Left ventricle myocardium inferior (tissue), 1 donor: ENCODE measurements at regions not wholly inside any gene's neighbourhood (a gene's known extent, or its start where the extent isn't known, plus 50 kb on each side); places are given as distances from the start of the nearest gene placed in this dataset.

Experiments used
- DNase-seq: peaks from one replicate; pipeline ENCODE4 v3.0.0-alpha.2; 2020
- H3K27ac ChIP-seq: fragments of 200-600 bp; replicated peaks from 2 replicates; pipeline ENCODE4 v1.8.0; 2021
- H3K27me3 ChIP-seq: fragments of 200-600 bp; 2 replicates; pipeline ENCODE4 v1.8.0; 2021; ENCODE audit warnings: low read depth
- H3K36me3 ChIP-seq: fragments of 200-600 bp; 2 replicates; pipeline ENCODE4 v1.8.0; 2021
- H3K4me1 ChIP-seq: fragments of 200-600 bp; 2 replicates; pipeline ENCODE4 v1.8.0; 2021
- H3K4me3 ChIP-seq: fragments of 200-600 bp; 2 replicates; pipeline ENCODE4 v1.8.0; 2021; ENCODE audit warnings: mild to moderate bottlenecking, moderate library complexity
- H3K9me3 ChIP-seq: fragments of 200-600 bp; replicated peaks from 2 replicates; pipeline ENCODE4 v1.8.0; 2021
- intact Hi-C: fragments of 100-400 bp; cut with micrococcal nuclease; formaldehyde crosslinking; loops from one replicate; pipeline ENCODE4 v1.11.0; 2022
- TF ChIP-seq, protein P1 (sequence below): fragments of 200-600 bp; IDR thresholded peaks from 2 replicates; pipeline ENCODE4 v1.8.0; 2021; ENCODE audit warnings: antibody characterized with exemption, mild to moderate bottlenecking, borderline replicate concordance
- donor health status: DM: no; HTN: yes; CAD: no; lungs with severe emphysema.

DNA sequence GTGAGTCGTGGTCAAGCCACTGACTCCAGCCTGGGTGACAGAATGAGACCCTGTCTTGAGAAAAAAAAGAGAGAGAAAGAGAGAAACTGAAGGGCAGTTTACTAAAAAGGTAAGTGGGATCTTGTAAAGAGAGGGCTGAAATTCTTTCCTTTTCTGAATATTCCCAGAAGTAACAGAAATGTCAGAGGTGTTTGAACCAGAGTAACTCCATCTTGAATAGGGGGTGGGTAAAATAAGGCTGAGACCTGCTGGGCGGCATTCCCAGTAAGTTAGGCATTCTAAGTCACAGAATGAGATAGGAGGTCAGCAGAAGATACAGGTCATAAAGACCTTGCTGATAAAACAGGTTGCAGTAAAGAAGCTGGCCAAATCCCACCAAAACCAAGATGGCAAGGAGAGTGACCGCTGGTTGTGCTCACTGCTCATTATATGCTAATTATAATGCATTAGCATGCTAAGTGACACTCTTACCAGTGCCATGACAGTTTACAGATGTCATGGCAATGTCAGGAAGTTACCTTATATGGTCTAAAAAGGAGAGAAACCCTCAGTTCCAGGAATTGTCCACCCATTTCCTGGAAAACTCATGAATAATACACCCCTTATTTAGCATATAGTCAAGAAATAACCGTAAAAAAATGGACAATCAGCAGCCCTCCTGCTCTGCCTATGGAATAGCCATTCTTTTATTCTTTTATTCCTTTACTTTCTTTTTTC is 1334.3 kb upstream of the ZEB2 start:
- intact Hi-C loops: no loop called here
- TF ChIP-seq, protein P1, sequence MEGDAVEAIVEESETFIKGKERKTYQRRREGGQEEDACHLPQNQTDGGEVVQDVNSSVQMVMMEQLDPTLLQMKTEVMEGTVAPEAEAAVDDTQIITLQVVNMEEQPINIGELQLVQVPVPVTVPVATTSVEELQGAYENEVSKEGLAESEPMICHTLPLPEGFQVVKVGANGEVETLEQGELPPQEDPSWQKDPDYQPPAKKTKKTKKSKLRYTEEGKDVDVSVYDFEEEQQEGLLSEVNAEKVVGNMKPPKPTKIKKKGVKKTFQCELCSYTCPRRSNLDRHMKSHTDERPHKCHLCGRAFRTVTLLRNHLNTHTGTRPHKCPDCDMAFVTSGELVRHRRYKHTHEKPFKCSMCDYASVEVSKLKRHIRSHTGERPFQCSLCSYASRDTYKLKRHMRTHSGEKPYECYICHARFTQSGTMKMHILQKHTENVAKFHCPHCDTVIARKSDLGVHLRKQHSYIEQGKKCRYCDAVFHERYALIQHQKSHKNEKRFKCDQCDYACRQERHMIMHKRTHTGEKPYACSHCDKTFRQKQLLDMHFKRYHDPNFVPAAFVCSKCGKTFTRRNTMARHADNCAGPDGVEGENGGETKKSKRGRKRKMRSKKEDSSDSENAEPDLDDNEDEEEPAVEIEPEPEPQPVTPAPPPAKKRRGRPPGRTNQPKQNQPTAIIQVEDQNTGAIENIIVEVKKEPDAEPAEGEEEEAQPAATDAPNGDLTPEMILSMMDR: no peak
- Histone ChIP-seq H3K4me3 (no peak overlapping the region), H3K27ac (no peak overlapping the region), H3K4me1 (no peaks in the 10 kb centered on the region), H3K27me3 (no peaks in the 10 kb centered on the region), H3K9me3 (no peaks in the 10 kb centered on the region), H3K36me3 (no peaks in the 10 kb centered on the region)
- no peak for DNase-seq

DNA sequence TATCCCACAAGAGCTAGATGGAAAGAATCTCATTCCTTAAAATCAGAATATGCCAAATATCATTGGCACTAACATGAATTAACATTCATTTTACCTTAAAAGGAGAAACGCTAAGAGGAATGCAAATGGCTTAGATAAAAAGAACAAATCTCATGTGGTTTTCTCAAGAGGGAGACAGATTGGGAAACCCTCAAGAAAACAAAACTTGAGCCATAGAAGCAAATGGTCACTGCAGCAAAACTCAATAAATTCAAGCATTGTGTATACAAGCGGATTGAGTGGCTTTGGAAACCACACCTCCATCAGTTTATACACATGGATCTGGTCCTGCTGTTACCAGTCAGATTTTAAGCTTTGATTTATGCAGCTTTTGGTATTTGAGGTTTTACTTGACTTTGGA is 1331.8 kb upstream of the ZEB2 start:
- TF ChIP-seq, protein P1: no peak
- H3K36me3 ChIP-seq: no peaks in the 10 kb centered on the region
- no peak overlapping the region for H3K4me3 ChIP-seq
- intact Hi-C loops: no loop called here
- DNase-seq: no peak
- no peaks in the 10 kb centered on the region for H3K9me3 ChIP-seq
- no peaks in the 10 kb centered on the region for H3K4me1 ChIP-seq
- H3K27ac ChIP-seq: no peak overlapping the region
- no peaks in the 10 kb centered on the region for H3K27me3 ChIP-seq

DNA sequence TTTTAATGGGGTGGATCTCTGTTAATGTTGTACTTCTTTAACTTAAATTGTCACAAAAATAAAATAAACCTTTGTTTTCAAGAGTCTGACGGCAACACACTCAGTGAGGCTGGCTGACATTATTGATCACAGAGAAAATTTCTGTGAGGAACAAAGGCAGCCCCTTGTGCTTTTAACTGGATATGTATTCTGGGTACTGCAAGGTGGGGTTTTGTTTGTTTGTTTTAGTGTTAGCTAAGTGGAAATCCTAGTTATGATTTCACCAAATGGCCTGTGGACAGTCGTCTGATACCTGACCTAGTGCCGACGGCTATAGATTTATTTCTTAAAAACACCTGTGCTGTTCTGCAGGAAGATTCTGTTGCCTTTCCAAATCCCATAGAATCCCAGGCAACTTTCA is 1329.5 kb upstream of the ZEB2 start:
- Histone ChIP-seq H3K27ac (no peak overlapping the region), H3K36me3 (no peaks in the 10 kb centered on the region), H3K4me1 (no peaks in the 10 kb centered on the region), H3K27me3 (no peaks in the 10 kb centered on the region), H3K9me3 (no peaks in the 10 kb centered on the region), H3K4me3 (no peak overlapping the region)
- no peak for DNase-seq
- TF ChIP-seq, protein P1: no peak
- intact Hi-C loops: no loop called here

DNA sequence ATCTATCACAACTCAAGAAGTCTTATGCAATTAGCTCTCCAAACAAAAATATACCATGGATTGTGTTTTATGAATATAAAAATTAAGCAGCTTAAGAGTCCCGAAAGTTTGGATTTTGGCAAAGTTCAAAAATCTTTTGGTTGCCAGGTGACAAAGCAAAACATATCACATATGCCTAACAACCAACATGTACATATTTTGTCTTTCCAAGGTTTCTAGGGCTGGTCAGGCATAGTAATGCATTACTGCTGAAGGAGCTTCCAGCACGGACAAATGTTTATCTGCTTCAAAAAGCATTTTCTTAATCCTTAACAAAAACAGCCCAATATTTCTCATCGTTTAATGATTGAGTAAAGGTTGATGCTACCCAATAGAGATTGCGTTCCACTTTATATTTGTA is 1327.1 kb upstream of the ZEB2 start:
- TF ChIP-seq, protein P1: no peak
- H3K27me3 ChIP-seq: no peaks in the 10 kb centered on the region
- no peak overlapping the region for H3K27ac ChIP-seq
- H3K4me1 ChIP-seq: no peaks in the 10 kb centered on the region
- H3K4me3 ChIP-seq: no peak overlapping the region
- no peak for DNase-seq
- no peaks in the 10 kb centered on the region for H3K9me3 ChIP-seq
- H3K36me3 ChIP-seq: no peaks in the 10 kb centered on the region
- intact Hi-C loops: no loop called here

DNA sequence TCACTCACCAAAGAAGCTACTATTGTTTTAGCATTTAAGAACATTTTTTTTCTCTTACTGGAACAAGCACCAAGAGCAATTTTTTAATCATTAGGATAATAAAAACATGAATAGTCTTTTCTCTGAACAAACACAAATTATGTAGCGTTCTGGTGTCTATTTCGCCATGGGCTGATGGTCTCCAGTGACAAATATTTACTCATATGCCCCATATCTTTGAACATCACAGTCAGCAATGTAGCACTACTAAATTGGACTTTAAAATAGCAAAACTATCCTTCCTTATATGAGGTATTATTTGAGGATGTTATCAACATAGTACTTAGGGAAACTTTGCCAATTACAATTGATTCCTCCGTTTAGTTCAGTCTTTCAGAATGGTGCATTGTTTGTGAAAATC is 1326.0 kb upstream of the ZEB2 start:
- H3K36me3 ChIP-seq: no peaks in the 10 kb centered on the region
- DNase-seq: no peak
- H3K27ac ChIP-seq: no peak overlapping the region
- intact Hi-C loops: no loop called here
- H3K4me1 ChIP-seq: no peaks in the 10 kb centered on the region
- no peaks in the 10 kb centered on the region for H3K27me3 ChIP-seq
- H3K9me3 ChIP-seq: no peaks in the 10 kb centered on the region
- H3K4me3 ChIP-seq: no peak overlapping the region
- TF ChIP-seq, protein P1: no peak
